ENCODE measurements at regions not wholly inside any gene's neighbourhood (a gene's known extent, or its start where the extent isn't known, plus 50 kb on each side); places are given as distances from the start of the nearest gene placed in this dataset.
"Not testable (repeated sequence)": the region's sequence is repeated elsewhere in the genome, so short reads cannot be mapped to it uniquely, and the experiment has no call there.

GRCh38 chr5:85428426-85428934, 1043.8 kb upstream of the EDIL3 start:
- no peak for DNase-seq

- DNase-seq = not testable (repeated sequence)
Measured at GRCh38 chr5:85431726-85432125, 1047.0 kb upstream of the EDIL3 start.

GRCh38 chr5:85441156-85441555, 1056.5 kb upstream of the EDIL3 start:
- DNase-seq = no peak

- DNase-seq = no peak
Measured at GRCh38 chr5:85441853-85442252, 1057.2 kb upstream of the EDIL3 start.

- no peak for DNase-seq
Measured at GRCh38 chr5:85452322-85453025, 1067.8 kb upstream of the EDIL3 start.

GRCh38 chr5:85453026-85453349, 1068.3 kb upstream of the EDIL3 start:
- DNase-seq = no peak

- no peak for DNase-seq
Measured at GRCh38 chr5:85458319-85458718, 1073.6 kb upstream of the EDIL3 start.

GRCh38 chr5:85462957-85463356, 1078.3 kb upstream of the EDIL3 start:
- no peak for DNase-seq

GRCh38 chr5:85466423-85466822, 1081.7 kb upstream of the EDIL3 start:
- no peak for DNase-seq

- no peak for DNase-seq
Measured at GRCh38 chr5:85472749-85473148, 1088.1 kb upstream of the EDIL3 start.

GRCh38 chr5:85475151-85475550, 1090.5 kb upstream of the EDIL3 start:
- DNase-seq = not testable (repeated sequence)

GRCh38 chr5:85476617-85477016, 1091.9 kb upstream of the EDIL3 start:
- DNase-seq = no peak

GRCh38 chr5:85479849-85480248, 1095.2 kb upstream of the EDIL3 start:
- DNase-seq = no peak

GRCh38 chr5:85484982-85485574, 1100.4 kb upstream of the EDIL3 start:
- DNase-seq = no peak

- no peak for DNase-seq
Measured at GRCh38 chr5:85488295-85488694, 1103.6 kb upstream of the EDIL3 start.

GRCh38 chr5:85500869-85501268, 1116.2 kb upstream of the EDIL3 start:
- no peak for DNase-seq

- no peak for DNase-seq
Measured at GRCh38 chr5:85512896-85513295, 1104.8 kb upstream of the COX7C start.

- no peak for DNase-seq
Measured at GRCh38 chr5:85515588-85515987, 1102.2 kb upstream of the COX7C start.

GRCh38 chr5:85517386-85517785, 1100.4 kb upstream of the COX7C start:
- DNase-seq = no peak

- DNase-seq = no peak
Measured at GRCh38 chr5:85533341-85534047, 1084.2 kb upstream of the COX7C start.

- no peak for DNase-seq
Measured at GRCh38 chr5:85538362-85538761, 1079.4 kb upstream of the COX7C start.

- no peak for DNase-seq
Measured at GRCh38 chr5:85545129-85545528, 1072.6 kb upstream of the COX7C start.

GRCh38 chr5:85549229-85549628, 1068.5 kb upstream of the COX7C start:
- no peak for DNase-seq

Data from retina (tissue), 1 donor.